ENCODE measurements at regions not wholly inside any gene's neighbourhood (a gene's known extent, or its start where the extent isn't known, plus 50 kb on each side); places are given as distances from the start of the nearest gene placed in this dataset.

- no peak for DNase-seq
Measured at GRCh38 chr5:29321591-29321990, 1871.9 kb upstream of the CDH6 start.

DNA sequence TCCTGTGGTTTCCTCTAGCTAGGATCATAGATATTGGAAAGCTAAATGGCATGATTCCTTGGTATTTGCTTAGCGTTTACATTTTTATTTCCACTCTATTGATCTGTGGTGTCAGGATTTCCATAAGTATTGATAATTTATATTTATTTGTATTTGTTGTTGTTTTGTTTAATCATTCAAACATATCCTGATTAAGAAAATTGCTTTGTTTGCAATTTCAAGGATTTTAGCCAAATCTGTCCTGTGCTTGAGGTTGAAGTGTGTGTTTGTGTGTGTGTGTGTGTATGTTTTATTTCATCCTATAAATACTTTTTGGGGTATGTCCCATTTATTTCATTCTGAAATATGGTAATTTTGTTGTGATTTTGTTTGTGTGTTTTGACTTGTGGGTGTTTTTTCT, 1884.1 kb upstream of the CDH6 start:
- no peak for DNase-seq

DNA sequence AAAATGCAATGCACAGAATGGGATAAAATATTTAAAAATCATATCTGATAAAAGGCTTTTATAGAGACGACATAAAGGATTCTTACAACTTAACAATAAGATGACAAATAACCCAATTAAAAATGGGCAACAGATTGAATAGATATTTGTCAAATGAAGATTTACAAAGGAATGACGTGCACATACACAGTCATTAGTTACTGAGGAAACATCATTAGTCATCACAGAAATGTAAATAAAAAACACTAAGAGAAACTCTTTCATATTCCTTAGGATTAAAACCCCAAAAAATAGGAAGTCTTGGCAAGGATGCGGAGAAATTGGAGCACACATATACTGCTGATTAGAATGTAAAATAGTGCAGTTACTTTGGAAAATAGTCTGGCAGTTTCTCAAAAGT, 1886.0 kb upstream of the CDH6 start:
- DNase-seq = no peak

- no peak for DNase-seq
Measured at GRCh38 chr5:29304545-29304944, 1888.9 kb upstream of the CDH6 start.

DNA sequence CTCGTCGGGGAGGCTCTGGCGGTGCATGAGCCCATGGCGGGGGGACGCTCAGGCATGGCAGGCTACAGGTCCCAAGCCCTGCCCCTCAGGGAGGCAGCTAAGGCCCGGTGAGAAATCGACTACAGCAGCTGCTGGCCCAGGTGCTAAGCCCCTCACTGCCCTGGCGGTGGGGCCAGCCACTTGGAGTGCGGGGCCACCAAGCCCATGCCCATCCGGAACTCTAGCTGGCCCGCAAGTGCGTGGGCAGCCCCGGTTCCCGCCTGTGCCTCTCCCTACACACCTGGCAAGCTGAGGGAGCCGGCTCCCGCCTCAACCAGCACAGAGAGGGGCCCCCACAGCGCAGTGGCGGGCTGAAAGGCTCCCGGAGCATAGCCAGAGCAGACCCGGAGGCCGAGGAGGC, 1896.9 kb upstream of the CDH6 start:
- DNase-seq = no peak

DNA sequence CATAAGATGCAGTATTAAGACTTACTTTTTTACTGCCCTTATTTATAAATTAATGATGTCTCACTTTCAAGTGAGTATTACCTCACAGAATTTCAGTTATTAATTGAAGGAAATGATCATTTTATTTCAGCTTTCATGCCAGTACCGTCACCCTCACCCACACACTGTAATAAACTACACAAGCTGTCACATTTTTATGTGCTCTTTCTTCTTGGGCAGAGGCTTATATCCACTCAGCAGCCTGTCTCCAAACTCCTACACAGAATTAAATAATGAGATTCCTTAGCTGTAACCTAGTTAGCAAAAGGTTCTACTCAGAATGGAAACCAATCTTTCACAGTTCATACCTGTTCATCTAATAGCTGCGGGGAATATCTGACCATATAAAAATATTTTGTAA, 1915.8 kb upstream of the CDH6 start:
- DNase-seq = no peak

DNA sequence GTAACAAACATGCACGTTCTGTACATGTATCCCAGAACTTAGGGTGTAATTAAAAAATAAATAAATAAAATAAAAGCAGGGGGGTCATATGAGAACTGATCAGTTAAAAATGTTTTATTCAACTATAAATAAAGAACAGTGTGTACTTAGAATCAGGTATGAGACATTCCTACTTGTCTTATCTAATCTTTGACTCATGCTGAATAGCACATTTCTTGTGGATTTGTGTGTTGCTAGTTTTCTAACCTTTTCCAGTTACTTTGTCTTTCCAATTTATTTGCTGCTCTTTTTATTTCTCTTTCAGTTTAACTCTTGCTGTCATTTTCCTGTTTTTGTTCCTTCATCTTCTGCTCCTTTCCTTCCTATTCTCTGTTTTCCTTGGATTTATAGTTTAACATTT, 1917.1 kb upstream of the CDH6 start:
- DNase-seq = no peak

GRCh38 chr5:29263915-29264351, 1929.6 kb upstream of the CDH6 start:
- no peak for DNase-seq

- DNase-seq = no peak
Measured at GRCh38 chr5:29262339-29263123, 1931.0 kb upstream of the CDH6 start.

GRCh38 chr5:29261213-29261612, 1932.3 kb upstream of the CDH6 start:
- DNase-seq = no peak

DNA sequence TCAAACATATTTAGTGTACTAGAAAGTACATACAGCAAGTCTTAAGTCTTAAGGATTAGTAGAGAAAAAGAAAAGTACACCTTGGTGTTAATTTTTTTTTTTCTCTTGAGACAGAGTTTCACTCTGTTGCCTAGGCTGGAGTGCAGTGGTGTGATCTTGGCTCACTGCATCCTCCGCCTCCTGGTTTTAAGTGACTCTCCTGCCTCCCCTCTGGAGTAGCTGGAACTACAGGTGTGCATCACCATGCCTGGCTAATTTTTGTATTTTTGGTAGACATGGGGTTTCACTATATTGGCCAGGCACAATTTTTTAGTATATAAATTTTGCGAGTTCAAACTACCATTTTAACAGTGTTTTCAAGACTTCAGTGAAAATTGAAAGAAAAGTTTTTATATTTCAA, 1941.1 kb upstream of the CDH6 start:
- DNase-seq = no peak

- no peak for DNase-seq
Measured at GRCh38 chr5:29247346-29248028, 1946.0 kb upstream of the CDH6 start.

DNA sequence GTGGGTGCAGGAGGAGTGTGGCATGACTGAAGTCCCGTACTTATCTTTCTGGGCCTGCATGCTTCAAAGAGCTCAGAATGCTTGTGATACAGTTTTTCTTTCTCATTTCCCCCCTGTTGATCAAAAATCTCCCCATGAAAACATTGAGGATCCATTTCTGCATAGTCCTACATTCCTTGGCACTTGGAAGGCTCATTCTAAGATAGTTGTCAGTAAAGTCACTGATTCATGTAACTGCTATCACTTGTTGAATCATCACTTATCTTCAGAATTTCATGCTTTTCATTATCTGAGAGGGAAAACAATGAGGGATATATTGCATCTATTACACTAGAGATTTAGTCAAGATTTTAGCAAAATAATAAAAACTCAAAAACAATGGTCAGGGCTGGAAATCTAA, 1953.1 kb upstream of the CDH6 start:
- no peak for DNase-seq

GRCh38 chr5:29239606-29240005, 1953.9 kb upstream of the CDH6 start:
- no peak for DNase-seq

DNA sequence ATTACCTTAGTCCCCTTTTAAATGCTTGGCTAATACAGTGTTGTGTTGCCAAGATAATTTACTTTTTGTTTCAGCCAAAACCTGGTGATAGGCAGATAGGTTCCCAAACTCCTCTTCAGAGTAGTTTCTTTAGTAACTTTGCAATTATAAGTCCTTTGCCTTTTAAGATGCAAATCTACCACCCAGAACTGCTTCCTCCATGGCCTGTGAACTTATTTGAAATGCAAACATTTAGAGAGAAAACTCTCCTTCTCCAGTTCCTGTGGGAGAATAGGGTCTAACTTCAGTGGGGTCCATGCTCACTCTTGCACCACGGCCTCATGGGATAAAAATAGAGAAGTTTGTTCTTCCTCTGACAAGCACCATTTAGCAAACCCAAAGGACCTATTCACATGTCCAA, 1955.4 kb upstream of the CDH6 start:
- DNase-seq = no peak

- no peak for DNase-seq
Measured at GRCh38 chr5:29231154-29231553, 1962.3 kb upstream of the CDH6 start.

GRCh38 chr5:29230591-29230990, 1962.9 kb upstream of the CDH6 start:
- DNase-seq = no peak

- DNase-seq = no peak
Measured at GRCh38 chr5:29229461-29229860, 1964.0 kb upstream of the CDH6 start.

- DNase-seq = no peak
Measured at GRCh38 chr5:29218138-29218537, 1975.3 kb upstream of the CDH6 start.

- no peak for DNase-seq
Measured at GRCh38 chr5:29214839-29215238, 1978.6 kb upstream of the CDH6 start.

- DNase-seq = no peak
Measured at GRCh38 chr5:29213475-29213874, 1980.0 kb upstream of the CDH6 start.

DNA sequence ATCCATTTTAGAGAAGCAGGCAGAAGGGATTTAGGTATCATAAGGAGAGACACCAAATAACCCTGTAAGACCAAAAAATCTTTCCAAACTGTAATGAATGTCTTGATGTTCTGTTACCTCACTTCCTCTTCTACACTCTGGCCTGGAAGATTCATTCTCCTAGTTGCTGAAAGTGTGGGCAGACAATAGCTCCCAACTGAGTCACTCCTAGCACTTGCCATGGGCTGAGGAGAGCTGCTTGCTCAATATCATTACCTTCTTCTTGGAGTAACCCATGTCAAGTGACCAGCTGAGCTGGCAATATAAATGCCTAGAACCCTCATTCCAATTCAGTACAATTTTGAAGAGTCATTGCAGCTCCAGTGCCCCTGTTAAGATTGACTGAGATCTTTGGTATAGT, 1985.5 kb upstream of the CDH6 start:
- DNase-seq = no peak

DNA sequence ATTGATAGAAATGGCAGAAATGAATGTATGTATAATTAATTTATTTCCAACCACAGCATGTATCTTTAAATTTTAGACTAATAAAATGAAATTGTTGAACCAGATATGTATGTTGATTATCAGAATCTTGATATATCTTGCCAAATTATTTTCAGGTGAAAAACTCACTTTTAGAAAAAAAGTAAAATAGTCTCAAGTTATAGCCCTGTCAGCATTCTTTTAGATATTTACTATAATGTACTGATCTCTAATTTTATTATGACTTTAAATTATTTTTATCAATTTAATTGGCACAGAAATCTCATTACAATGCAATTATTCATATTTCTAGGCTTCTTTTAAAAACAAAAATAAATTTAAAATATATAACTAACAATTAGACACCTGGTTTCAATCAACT, 1990.4 kb upstream of the CDH6 start:
- DNase-seq = no peak

DNA sequence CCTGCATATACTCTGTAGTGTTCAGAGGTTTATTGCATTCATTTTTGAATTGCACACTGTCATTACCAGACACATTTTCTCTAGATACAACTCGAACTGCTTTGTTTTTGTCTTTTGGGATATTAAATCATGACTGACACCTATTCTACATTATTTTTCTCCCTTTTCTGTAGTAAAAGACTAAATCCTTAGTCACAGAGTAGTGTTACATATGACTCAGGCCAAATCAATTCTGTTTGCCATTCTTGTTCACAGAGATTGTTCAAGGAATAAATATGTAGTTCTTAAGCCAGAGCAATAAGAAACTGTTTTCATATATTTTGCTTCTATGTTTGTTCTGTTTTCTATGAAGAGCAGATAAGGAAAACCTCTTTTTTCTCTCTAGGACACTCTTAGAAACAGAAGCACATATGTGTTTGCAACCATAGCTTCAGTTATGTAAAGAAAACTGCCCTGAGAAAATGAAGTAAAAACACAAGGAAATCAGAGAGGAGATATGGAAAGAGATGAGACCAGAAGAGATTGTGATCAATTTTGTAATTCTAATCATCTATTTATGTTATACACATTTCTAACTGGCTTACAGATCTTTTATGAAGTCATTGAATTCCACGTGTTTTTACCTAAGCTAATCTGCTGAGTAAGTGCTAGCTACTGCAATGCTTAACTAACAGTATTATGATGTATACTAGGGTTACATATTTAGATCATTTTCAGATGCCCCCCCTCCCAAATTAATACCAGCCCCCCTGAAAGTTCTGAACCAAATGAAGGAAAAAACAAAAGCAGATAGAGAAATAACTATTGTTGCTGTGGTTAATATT, 1995.6 kb upstream of the CDH6 start:
- DNase-seq = no peak
